ENCODE measurements at regions not wholly inside any gene's neighbourhood (a gene's known extent, or its start where the extent isn't known, plus 50 kb on each side); places are given as distances from the start of the nearest gene placed in this dataset.
"Not testable (repeated sequence)": the region's sequence is repeated elsewhere in the genome, so short reads cannot be mapped to it uniquely, and the experiment has no call there.

DNA sequence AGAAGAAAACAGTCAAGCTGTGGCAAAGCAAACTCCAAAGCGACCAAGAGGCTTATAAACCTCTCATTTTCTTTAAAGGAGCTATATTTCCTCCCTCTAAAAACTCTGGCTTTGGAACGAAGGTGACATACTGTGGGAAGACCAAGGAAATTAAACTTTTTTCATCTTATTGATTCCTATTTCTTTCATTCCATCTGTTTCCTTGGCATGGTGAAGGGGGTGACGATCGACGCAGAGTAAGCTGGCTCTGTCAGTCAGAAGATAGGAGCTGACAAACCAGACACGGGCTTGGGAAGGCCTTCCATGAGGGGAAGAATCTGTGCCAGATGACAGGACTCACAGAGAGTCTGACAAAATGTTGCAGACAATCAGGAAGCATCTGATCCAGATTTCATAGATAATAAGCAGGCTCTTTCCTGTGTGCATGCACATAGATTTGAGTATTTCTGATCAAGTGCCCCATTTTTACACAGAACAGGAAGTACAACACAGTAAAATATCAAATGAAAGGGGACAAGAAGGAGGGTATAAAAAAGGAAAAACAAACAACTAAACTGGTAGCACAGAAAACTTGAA is 261.7 kb downstream of the SATB2 start:
- Histone ChIP-seq H3K36me3 (ENCODE audit: control insufficient read depth in 4 of 4, insufficient read depth in 4 of 4, low read length in 3 of 4) (no peaks in the 10 kb centered on the region), H3K9me3 (ENCODE audit: control extremely low read depth in 1 of 5, control insufficient read depth in 4 of 5, insufficient read depth in 2 of 5, low read depth in 1 of 5, low read length in 4 of 5) (no peaks in the 10 kb centered on the region), H3K27ac (ENCODE audit: insufficient read depth in 1 of 2, low read depth in 1 of 2, low read length in 2 of 2, poor library complexity in 1 of 2, severe bottlenecking in 2 of 2) (no peak overlapping the region), H3K4me1 (ENCODE audit: control extremely low read depth in 1 of 4, control insufficient read depth in 4 of 4, insufficient read depth in 4 of 4, low read length in 3 of 4) (no peaks in the 10 kb centered on the region), H3K4me3 (ENCODE audit: control insufficient read depth in 1 of 7, extremely low read depth in 1 of 7, insufficient read depth in 4 of 7, low read depth in 2 of 7, low read length in 6 of 7) (no peak overlapping the region), H3K27me3 (replicated peaks in 2 of 5; ENCODE audit: control insufficient read depth in 4 of 5, insufficient read depth in 5 of 5, low read length in 4 of 5) (no peaks in the 10 kb centered on the region)
- POLR2A ChIA-PET: no interaction called here
- DNase-seq: no peak
- CTCF ChIA-PET: no interaction called here
- WGBS (ENCODE audit: insufficient coverage): 72% methylated on average over 5 of the region's 6 CpGs

DNA sequence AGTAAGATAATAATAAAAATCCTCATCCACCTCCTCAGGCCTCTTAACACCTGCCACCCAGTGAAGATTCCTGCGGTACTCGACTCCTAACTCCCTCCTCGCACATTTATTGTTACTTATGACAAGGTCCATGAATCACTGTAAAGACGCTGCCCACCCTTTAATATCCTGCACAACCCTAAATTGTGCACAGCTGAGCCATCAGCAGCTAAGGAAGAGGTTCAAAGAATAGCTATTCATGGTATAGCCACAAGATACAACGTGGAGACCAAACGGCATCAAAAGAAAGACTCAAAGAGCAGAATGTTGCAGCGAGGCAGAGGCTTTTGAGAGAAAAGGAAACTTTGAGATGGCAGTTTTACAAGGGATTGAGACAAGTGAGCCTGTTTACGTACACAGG is 266.3 kb downstream of the SATB2 start:
- ChIA-PET CTCF (no interaction called here), POLR2A (no interaction called here)
- WGBS (ENCODE audit: insufficient coverage): 50% methylated on average over 8 of the region's 8 CpGs
- Histone ChIP-seq H3K36me3 (ENCODE audit: control insufficient read depth in 4 of 4, insufficient read depth in 4 of 4, low read length in 3 of 4) (no peaks in the 10 kb centered on the region), H3K4me1 (ENCODE audit: control extremely low read depth in 1 of 4, control insufficient read depth in 4 of 4, insufficient read depth in 4 of 4, low read length in 3 of 4) (no peaks in the 10 kb centered on the region), H3K9me3 (ENCODE audit: control extremely low read depth in 1 of 5, control insufficient read depth in 4 of 5, insufficient read depth in 2 of 5, low read depth in 1 of 5, low read length in 4 of 5) (no peaks in the 10 kb centered on the region), H3K4me3 (ENCODE audit: control insufficient read depth in 1 of 7, extremely low read depth in 1 of 7, insufficient read depth in 4 of 7, low read depth in 2 of 7, low read length in 6 of 7) (no peak overlapping the region), H3K27me3 (replicated peaks in 2 of 5; ENCODE audit: control insufficient read depth in 4 of 5, insufficient read depth in 5 of 5, low read length in 4 of 5) (no peaks in the 10 kb centered on the region), H3K27ac (ENCODE audit: insufficient read depth in 1 of 2, low read depth in 1 of 2, low read length in 2 of 2, poor library complexity in 1 of 2, severe bottlenecking in 2 of 2) (no peak overlapping the region)
- no peak for DNase-seq

DNA sequence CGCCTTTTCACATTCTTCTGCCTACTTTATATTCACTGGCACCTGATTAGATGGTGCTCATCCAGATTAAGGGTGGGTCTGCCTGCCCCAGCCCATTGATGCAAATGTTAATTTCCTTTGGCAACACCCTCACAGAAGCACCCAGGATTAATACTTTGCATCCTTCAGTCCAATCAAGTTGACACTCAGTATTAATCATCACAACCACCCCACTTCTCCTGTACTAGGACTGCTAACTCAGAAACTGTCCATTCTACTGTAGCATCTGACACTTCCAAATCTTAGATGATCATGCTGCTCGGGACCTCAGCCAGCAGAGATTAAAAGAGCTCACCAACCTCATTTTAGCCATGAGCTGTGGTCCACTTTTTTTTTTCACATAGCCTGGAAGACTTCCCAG is 268.5 kb downstream of the SATB2 start:
- no peak for DNase-seq
- no peaks in the 10 kb centered on the region for H3K9me3 ChIP-seq (ENCODE audit: control extremely low read depth in 1 of 5, control insufficient read depth in 4 of 5, insufficient read depth in 2 of 5, low read depth in 1 of 5, low read length in 4 of 5)
- no peak overlapping the region for H3K27ac ChIP-seq (ENCODE audit: insufficient read depth in 1 of 2, low read depth in 1 of 2, low read length in 2 of 2, poor library complexity in 1 of 2, severe bottlenecking in 2 of 2)
- no peaks in the 10 kb centered on the region for H3K4me1 ChIP-seq (ENCODE audit: control extremely low read depth in 1 of 4, control insufficient read depth in 4 of 4, insufficient read depth in 4 of 4, low read length in 3 of 4)
- ChIA-PET POLR2A (no interaction called here), CTCF (no interaction called here)
- H3K36me3 ChIP-seq (ENCODE audit: control insufficient read depth in 4 of 4, insufficient read depth in 4 of 4, low read length in 3 of 4): no peaks in the 10 kb centered on the region
- H3K27me3 ChIP-seq (replicated peaks in 2 of 5; ENCODE audit: control insufficient read depth in 4 of 5, insufficient read depth in 5 of 5, low read length in 4 of 5): no peaks in the 10 kb centered on the region
- H3K4me3 ChIP-seq (ENCODE audit: control insufficient read depth in 1 of 7, extremely low read depth in 1 of 7, insufficient read depth in 4 of 7, low read depth in 2 of 7, low read length in 6 of 7): no peak overlapping the region
- WGBS (ENCODE audit: insufficient coverage): 93% methylated on average over 2 of the region's 2 CpGs

DNA sequence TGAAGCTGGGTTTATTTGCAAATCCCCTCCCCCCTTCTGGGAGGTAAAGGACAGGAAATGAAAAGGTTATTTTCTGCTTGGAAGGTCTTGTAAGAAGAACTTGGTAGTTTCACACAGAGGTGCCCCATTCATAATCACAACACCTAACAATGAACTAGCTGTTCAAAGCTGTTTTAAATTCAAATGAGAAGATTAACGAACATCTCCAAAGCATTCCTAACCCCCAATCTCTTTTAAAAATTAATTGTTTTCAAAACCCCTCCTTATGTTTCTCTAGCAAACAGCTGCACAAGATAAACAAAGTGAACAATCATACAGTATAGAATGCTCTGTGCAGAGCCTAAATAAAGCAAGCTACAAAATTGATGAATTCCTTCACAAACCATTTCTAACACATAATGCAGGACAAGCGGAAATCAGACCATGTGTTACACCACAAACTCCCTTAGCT is 271.4 kb downstream of the SATB2 start:
- H3K4me3 ChIP-seq (ENCODE audit: control insufficient read depth in 1 of 7, extremely low read depth in 1 of 7, insufficient read depth in 4 of 7, low read depth in 2 of 7, low read length in 6 of 7): no peak overlapping the region
- no peak overlapping the region for H3K27ac ChIP-seq (ENCODE audit: insufficient read depth in 1 of 2, low read depth in 1 of 2, low read length in 2 of 2, poor library complexity in 1 of 2, severe bottlenecking in 2 of 2)
- no peak for DNase-seq
- no peaks in the 10 kb centered on the region for H3K4me1 ChIP-seq (ENCODE audit: control extremely low read depth in 1 of 4, control insufficient read depth in 4 of 4, insufficient read depth in 4 of 4, low read length in 3 of 4)
- H3K27me3 ChIP-seq (replicated peaks in 2 of 5; ENCODE audit: control insufficient read depth in 4 of 5, insufficient read depth in 5 of 5, low read length in 4 of 5): no peaks in the 10 kb centered on the region
- CTCF ChIA-PET: no interaction called here
- POLR2A ChIA-PET: no interaction called here
- 25% methylated on average over 1 of the region's 2 CpGs for WGBS (ENCODE audit: insufficient coverage)
- H3K36me3 ChIP-seq (ENCODE audit: control insufficient read depth in 4 of 4, insufficient read depth in 4 of 4, low read length in 3 of 4): no peaks in the 10 kb centered on the region
- no peaks in the 10 kb centered on the region for H3K9me3 ChIP-seq (ENCODE audit: control extremely low read depth in 1 of 5, control insufficient read depth in 4 of 5, insufficient read depth in 2 of 5, low read depth in 1 of 5, low read length in 4 of 5)

DNA sequence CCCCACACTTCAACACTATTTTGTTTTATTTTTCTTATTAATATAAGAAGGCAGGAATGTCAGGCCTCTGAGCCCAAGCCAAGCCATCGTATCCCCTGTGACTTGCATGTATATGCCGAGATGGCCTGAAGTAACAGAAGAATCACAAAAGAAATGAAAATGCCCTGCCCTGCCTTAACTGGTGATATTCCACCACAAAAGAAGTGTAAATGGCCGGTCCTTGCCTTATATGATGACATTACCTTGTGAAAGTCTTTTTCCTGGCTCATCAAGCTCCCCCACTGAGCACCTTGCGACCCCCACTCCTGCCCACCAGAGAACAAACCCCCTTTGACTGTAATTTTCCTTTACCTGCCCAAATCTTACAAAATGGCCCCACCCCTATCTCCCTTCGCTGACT is 272.6 kb downstream of the SATB2 start:
- H3K36me3 ChIP-seq (ENCODE audit: control insufficient read depth in 4 of 4, insufficient read depth in 4 of 4, low read length in 3 of 4); POLR2A ChIA-PET; DNase-seq; H3K9me3 ChIP-seq (ENCODE audit: control extremely low read depth in 1 of 5, control insufficient read depth in 4 of 5, insufficient read depth in 2 of 5, low read depth in 1 of 5, low read length in 4 of 5); H3K27ac ChIP-seq (ENCODE audit: insufficient read depth in 1 of 2, low read depth in 1 of 2, low read length in 2 of 2, poor library complexity in 1 of 2, severe bottlenecking in 2 of 2); H3K4me3 ChIP-seq (ENCODE audit: control insufficient read depth in 1 of 7, extremely low read depth in 1 of 7, insufficient read depth in 4 of 7, low read depth in 2 of 7, low read length in 6 of 7); H3K4me1 ChIP-seq (ENCODE audit: control extremely low read depth in 1 of 4, control insufficient read depth in 4 of 4, insufficient read depth in 4 of 4, low read length in 3 of 4); H3K27me3 ChIP-seq (replicated peaks in 2 of 5; ENCODE audit: control insufficient read depth in 4 of 5, insufficient read depth in 5 of 5, low read length in 4 of 5); CTCF ChIA-PET: not testable (repeated sequence)
- 77% methylated on average over 4 of the region's 5 CpGs for WGBS (ENCODE audit: insufficient coverage)

DNA sequence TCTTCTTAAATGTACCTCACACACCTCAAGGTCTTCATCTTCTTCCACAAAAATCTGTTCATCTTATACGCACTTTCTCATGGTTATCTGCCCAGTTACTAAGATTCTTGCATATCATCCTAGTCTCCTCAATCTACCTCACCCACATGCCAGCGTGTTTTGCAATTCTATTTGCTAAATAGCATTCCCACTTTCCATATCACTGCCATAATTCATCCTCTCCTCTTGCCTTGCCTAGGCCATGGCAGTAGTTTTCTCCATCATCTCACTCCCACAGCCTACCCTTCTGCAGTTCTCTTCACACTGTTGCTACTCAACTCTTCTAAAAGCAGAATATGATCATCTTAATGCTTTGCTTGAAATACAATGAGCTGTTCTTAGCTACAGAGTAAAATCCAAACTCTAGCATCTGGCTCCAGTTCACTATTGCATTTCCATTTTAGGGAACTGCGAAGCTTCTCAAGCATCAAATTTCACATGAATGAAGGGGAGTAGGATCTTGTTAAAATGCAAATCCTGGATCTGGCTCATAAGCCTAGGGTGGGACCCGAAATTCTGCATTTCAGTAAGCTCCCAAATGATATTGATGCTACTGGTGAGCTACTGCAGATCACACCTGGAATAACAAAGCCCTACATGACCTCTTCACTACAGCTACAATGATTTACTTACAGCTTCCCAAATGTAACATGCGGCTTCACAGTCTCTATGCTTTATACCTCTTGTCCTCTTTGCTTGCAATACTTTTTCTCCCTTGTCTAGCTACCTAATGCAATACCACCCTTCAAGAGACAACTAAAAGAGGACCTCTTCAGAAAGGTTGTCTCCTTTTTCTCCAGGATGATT is 293.9 kb downstream of the SATB2 start:
- Histone ChIP-seq H3K27me3 (replicated peaks in 2 of 5; ENCODE audit: control insufficient read depth in 4 of 5, insufficient read depth in 5 of 5, low read length in 4 of 5) (no peaks in the 10 kb centered on the region), H3K4me3 (ENCODE audit: control insufficient read depth in 1 of 7, extremely low read depth in 1 of 7, insufficient read depth in 4 of 7, low read depth in 2 of 7, low read length in 6 of 7) (no peak overlapping the region), H3K4me1 (ENCODE audit: control extremely low read depth in 1 of 4, control insufficient read depth in 4 of 4, insufficient read depth in 4 of 4, low read length in 3 of 4) (no peaks in the 10 kb centered on the region), H3K27ac (ENCODE audit: insufficient read depth in 1 of 2, low read depth in 1 of 2, low read length in 2 of 2, poor library complexity in 1 of 2, severe bottlenecking in 2 of 2) (no peak overlapping the region), H3K9me3 (ENCODE audit: control extremely low read depth in 1 of 5, control insufficient read depth in 4 of 5, insufficient read depth in 2 of 5, low read depth in 1 of 5, low read length in 4 of 5) (no peaks in the 10 kb centered on the region), H3K36me3 (ENCODE audit: control insufficient read depth in 4 of 4, insufficient read depth in 4 of 4, low read length in 3 of 4) (no peaks in the 10 kb centered on the region)
- CTCF ChIA-PET: interaction anchor here (0.5 kb wide), 1 partner anchor 115 kb away, joined by 3 read pairs; no protein-coding TSS in a partner anchor
- POLR2A ChIA-PET: no interaction called here
- WGBS (ENCODE audit: insufficient coverage): 91% methylated on average over 3 of the region's 5 CpGs
- DNase-seq: no peak

DNA sequence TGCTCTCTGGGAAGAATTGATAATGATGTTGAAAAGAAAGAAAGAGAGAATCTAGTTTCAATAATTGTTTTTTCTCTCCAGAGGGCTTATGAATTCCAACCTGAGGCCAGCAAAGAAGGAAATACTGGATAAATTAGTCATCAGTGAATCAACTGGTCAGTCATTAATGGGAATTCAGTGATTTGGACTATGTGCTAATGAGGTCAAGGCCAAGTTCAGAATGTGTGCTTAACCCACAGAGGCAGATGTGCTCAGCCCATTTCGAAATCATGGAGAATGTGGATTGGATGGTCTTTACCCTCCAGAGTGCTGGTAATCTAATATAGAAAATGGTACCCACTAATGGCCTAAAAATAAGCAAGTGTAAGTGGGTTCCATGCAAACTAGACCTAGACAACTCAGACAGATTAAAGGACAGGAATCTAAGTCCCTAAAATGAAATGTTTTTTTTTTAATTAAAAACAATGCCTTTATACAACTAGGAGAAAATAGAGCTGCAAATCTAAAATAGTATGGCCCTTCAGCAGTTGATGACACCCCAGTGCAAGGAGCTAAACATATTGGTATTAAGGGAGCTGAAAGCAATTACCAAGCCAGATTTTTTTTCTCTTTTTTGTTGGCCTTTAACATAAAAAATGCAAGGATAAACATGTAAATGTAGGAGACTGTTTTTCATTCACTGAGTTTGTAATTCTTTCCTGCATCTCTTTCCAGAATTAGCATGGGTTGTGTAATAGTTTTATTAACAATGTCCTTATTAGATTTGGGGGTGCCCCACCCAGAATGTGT is 296.9 kb downstream of the SATB2 start:
- DNase-seq: no peak

More for the DNA sequence above, 296.9 kb downstream of the SATB2 start:
- 100% methylated on average over 1 of the region's 1 CpG for WGBS (ENCODE audit: insufficient coverage)
- ChIA-PET POLR2A (no interaction called here), CTCF (no interaction called here)
- H3K36me3 ChIP-seq (ENCODE audit: control insufficient read depth in 4 of 4, insufficient read depth in 4 of 4, low read length in 3 of 4): no peaks in the 10 kb centered on the region
- H3K4me3 ChIP-seq (ENCODE audit: control insufficient read depth in 1 of 7, extremely low read depth in 1 of 7, insufficient read depth in 4 of 7, low read depth in 2 of 7, low read length in 6 of 7): no peak overlapping the region
- no peaks in the 10 kb centered on the region for H3K9me3 ChIP-seq (ENCODE audit: control extremely low read depth in 1 of 5, control insufficient read depth in 4 of 5, insufficient read depth in 2 of 5, low read depth in 1 of 5, low read length in 4 of 5)
- no peak overlapping the region for H3K27ac ChIP-seq (ENCODE audit: insufficient read depth in 1 of 2, low read depth in 1 of 2, low read length in 2 of 2, poor library complexity in 1 of 2, severe bottlenecking in 2 of 2)
- H3K4me1 ChIP-seq (ENCODE audit: control extremely low read depth in 1 of 4, control insufficient read depth in 4 of 4, insufficient read depth in 4 of 4, low read length in 3 of 4): no peaks in the 10 kb centered on the region
- H3K27me3 ChIP-seq (replicated peaks in 2 of 5; ENCODE audit: control insufficient read depth in 4 of 5, insufficient read depth in 5 of 5, low read length in 4 of 5): no peaks in the 10 kb centered on the region

Measured in common myeloid progenitor, CD34-positive (primary cell).